ENCODE measurements at regions not wholly inside any gene's neighbourhood (a gene's known extent, or its start where the extent isn't known, plus 50 kb on each side); places are given as distances from the start of the nearest gene placed in this dataset.

DNA sequence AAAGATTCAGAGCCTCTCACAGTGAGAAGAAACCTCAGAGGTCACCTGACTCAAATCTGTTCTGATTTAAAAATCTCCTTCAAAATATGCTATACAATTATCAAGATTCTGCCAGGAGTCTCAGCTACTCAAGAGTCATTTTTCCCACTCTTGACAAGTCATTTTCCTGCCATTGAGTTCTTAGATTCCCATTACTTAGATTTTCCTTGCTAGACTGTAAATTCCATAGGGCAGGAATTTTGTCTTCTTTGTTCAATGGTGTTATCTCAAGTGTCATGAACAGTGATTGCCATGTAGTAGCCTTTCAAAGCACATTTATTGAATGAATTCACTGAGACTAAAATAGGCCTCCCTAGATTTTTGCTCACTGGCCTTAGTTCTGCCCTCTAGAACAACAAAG lies 95.9 kb downstream of the PCTP start:
- Histone ChIP-seq H3K79me2 (ENCODE audit: control insufficient read depth in 1 of 2, insufficient read depth in 2 of 2, low read length in 2 of 2) (no peaks in the 10 kb centered on the region), H3K23ac (ENCODE audit: insufficient read length) (no peak overlapping the region)
- POLR2A ChIA-PET (ENCODE audit: partially characterized antibody) = no interaction called here

More for the DNA sequence above, 95.9 kb downstream of the PCTP start:
- Histone ChIP-seq H2AFZ (ENCODE audit: low read length) (no peak overlapping the region), H3K9me3 (ENCODE audit: insufficient read depth in 2 of 2, low read depth in 1 of 2, low read length in 1 of 2) (no peaks in the 10 kb centered on the region), H3K27me3 (replicated peaks in 1 of 4; ENCODE audit: control insufficient read depth in 3 of 4, extremely low read depth in 1 of 4, insufficient read depth in 3 of 4, low read length in 3 of 4) (no peaks in the 10 kb centered on the region), H3K56ac (replicated peaks; ENCODE audit: insufficient read length, low read depth, low read length) (no peak overlapping the region), H3K79me1 (ENCODE audit: low read depth, low read length) (no peaks in the 10 kb centered on the region), H2AK5ac (ENCODE audit: low read depth, low read length) (no peak overlapping the region), H2BK12ac (ENCODE audit: low read depth, low read length) (no peak overlapping the region), H2BK15ac (ENCODE audit: low read length) (no peak overlapping the region), H3K36me3 (ENCODE audit: control insufficient read depth in 2 of 4, insufficient read depth in 4 of 4, low read length in 3 of 4) (no peaks in the 10 kb centered on the region), H3K14ac (ENCODE audit: insufficient read length) (no peak overlapping the region), H4K20me1 (replicated peaks in 1 of 2; ENCODE audit: control insufficient read depth in 1 of 2, insufficient read depth in 2 of 2, low read length in 2 of 2) (no peaks in the 10 kb centered on the region), H3K27ac (ENCODE audit: low read depth, low read length) (no peak overlapping the region), H3K4me2 (ENCODE audit: insufficient read depth in 1 of 2, low read depth in 2 of 2, low read length in 2 of 2) (no peak overlapping the region), H4K5ac (ENCODE audit: insufficient read length, low read depth, low read length) (no peak overlapping the region), H2BK5ac (ENCODE audit: low read depth, low read length) (no peak overlapping the region), H3K4ac (replicated peaks; ENCODE audit: insufficient read length, low read depth, low read length) (no peak overlapping the region), H2BK20ac (ENCODE audit: low read length) (no peak overlapping the region), H3K18ac (ENCODE audit: extremely low read depth, low read length) (no peak overlapping the region), H3K4me1 (replicated peaks in 1 of 4; ENCODE audit: control insufficient read depth in 3 of 4, insufficient read depth in 4 of 4, low read length in 3 of 4) (no peaks in the 10 kb centered on the region), H4K91ac (replicated peaks; ENCODE audit: insufficient read length, low read length) (no peak overlapping the region), H4K8ac (ENCODE audit: extremely low read depth, insufficient read depth, low read length) (no peak overlapping the region), H2BK120ac (replicated peaks; ENCODE audit: low read depth, low read length) (no peak overlapping the region), H3K9ac (replicated peaks in 1 of 4; ENCODE audit: extremely low read depth in 1 of 4, low read depth in 3 of 4, low read length in 3 of 4) (no peak overlapping the region), H3K23me2 (ENCODE audit: low read depth, low read length) (peaks cover 2% of the 10 kb centered on the region; the same call in 1 of the 2 replicates), H3K4me3 (ENCODE audit: extremely low read depth in 1 of 4, insufficient read depth in 2 of 4, low read depth in 3 of 4, low read length in 4 of 4) (no peak overlapping the region)
- FAIRE-seq = no peak
- TF ChIP-seq SIX5 (IDR thresholded peaks at IDR 0.05; ENCODE audit: low read depth, low read length) = no peak
- TF ChIP-seq, protein P1, sequence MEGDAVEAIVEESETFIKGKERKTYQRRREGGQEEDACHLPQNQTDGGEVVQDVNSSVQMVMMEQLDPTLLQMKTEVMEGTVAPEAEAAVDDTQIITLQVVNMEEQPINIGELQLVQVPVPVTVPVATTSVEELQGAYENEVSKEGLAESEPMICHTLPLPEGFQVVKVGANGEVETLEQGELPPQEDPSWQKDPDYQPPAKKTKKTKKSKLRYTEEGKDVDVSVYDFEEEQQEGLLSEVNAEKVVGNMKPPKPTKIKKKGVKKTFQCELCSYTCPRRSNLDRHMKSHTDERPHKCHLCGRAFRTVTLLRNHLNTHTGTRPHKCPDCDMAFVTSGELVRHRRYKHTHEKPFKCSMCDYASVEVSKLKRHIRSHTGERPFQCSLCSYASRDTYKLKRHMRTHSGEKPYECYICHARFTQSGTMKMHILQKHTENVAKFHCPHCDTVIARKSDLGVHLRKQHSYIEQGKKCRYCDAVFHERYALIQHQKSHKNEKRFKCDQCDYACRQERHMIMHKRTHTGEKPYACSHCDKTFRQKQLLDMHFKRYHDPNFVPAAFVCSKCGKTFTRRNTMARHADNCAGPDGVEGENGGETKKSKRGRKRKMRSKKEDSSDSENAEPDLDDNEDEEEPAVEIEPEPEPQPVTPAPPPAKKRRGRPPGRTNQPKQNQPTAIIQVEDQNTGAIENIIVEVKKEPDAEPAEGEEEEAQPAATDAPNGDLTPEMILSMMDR (IDR thresholded peaks at IDR 0.05; ENCODE audit: control extremely low read depth in 1 of 3, insufficient read depth in 1 of 3, low read depth in 1 of 3, low read length in 3 of 3) = no peak
- no peak for TF ChIP-seq EZH2 (IDR thresholded peaks at IDR 0.05; ENCODE audit: low read depth, low read length, severe bottlenecking)
- TF ChIP-seq GTF2F1 (IDR thresholded peaks at IDR 0.05; ENCODE audit: borderline replicate concordance, low read depth, low read length) = no peak
- TF ChIP-seq, protein P2, sequence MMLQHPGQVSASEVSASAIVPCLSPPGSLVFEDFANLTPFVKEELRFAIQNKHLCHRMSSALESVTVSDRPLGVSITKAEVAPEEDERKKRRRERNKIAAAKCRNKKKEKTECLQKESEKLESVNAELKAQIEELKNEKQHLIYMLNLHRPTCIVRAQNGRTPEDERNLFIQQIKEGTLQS (IDR thresholded peaks at IDR 0.05; ENCODE audit: insufficient read depth, low read depth, low read length) = no peak
- TF ChIP-seq SAP30 (IDR thresholded peaks at IDR 0.05; ENCODE audit: insufficient read depth, insufficient replicate concordance, low read length) = no peak
- TF ChIP-seq POLR2AphosphoS5 (IDR thresholded peaks at IDR 0.05; ENCODE audit: low read depth, low read length) = no peak
- no peak for TF ChIP-seq CBX5 (IDR thresholded peaks at IDR 0.05; ENCODE audit: low read depth, low read length)
- no peak for TF ChIP-seq NANOG (IDR thresholded peaks at IDR 0.05; ENCODE audit: insufficient read depth, low read depth, low read length, poor library complexity, severe bottlenecking)
- TF ChIP-seq SRF (IDR thresholded peaks at IDR 0.05; ENCODE audit: low read depth, low read length) = no peak
- TF ChIP-seq BACH1 (IDR thresholded peaks at IDR 0.05; ENCODE audit: low read length) = no peak
- DNase-seq (ENCODE audit: low read depth in 1 of 2, low spot score in 2 of 2) = no peak
- CTCF ChIA-PET (ENCODE audit: partially characterized antibody) = interaction anchor here (1.4 kb wide), 1 partner anchor 19 kb away, joined by 3 read pairs; no protein-coding TSS in a partner anchor
